ENCODE measurements at regions not wholly inside any gene's neighbourhood (a gene's known extent, or its start where the extent isn't known, plus 50 kb on each side); places are given as distances from the start of the nearest gene placed in this dataset.

DNA sequence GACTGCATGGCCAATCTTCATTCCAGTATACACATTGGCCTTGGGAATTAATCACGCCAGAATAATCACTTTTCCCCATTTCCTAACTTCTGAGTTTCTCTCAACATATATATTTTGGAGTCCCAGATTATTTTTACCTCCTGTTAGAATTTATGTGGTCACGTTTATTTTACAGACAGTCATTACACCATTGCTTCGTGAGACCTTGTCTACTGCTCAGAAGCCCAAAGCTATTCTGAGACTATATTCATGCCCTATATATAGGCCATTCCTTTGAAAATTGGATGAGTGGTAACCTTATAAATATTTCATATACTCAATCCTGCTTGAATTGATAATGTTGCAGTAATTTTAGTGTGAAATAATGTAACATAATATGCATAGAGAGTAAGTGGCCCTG, 610.0 kb upstream of the CDH2 start:
- 52 to 58% (median 56%) methylated on average over 3 of the region's 3 CpGs for WGBS, 4 donors
- Histone ChIP-seq H3K4me1 (peaks cover 0 to 3% (median 0%) of the 10 kb centered on the region in 12 donors), H3K36me3 (no peaks in the 10 kb centered on the region), H3K27ac (no peak overlapping the region), H3K27me3 (no peaks in the 10 kb centered on the region), H3K4me3 (no peak overlapping the region), H3K9me3 (no peaks in the 10 kb centered on the region)
- TF ChIP-seq, protein P1, sequence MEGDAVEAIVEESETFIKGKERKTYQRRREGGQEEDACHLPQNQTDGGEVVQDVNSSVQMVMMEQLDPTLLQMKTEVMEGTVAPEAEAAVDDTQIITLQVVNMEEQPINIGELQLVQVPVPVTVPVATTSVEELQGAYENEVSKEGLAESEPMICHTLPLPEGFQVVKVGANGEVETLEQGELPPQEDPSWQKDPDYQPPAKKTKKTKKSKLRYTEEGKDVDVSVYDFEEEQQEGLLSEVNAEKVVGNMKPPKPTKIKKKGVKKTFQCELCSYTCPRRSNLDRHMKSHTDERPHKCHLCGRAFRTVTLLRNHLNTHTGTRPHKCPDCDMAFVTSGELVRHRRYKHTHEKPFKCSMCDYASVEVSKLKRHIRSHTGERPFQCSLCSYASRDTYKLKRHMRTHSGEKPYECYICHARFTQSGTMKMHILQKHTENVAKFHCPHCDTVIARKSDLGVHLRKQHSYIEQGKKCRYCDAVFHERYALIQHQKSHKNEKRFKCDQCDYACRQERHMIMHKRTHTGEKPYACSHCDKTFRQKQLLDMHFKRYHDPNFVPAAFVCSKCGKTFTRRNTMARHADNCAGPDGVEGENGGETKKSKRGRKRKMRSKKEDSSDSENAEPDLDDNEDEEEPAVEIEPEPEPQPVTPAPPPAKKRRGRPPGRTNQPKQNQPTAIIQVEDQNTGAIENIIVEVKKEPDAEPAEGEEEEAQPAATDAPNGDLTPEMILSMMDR (IDR thresholded peaks at IDR 0.05) = no peak
- intact Hi-C loops (cut with DNase I) = loop anchor here in 1 of 10 donors (10.0 kb wide), 1 partner anchor 82 kb away; no protein-coding TSS in a partner anchor
- DNase-seq (no peak), ATAC-seq (no peak)

DNA sequence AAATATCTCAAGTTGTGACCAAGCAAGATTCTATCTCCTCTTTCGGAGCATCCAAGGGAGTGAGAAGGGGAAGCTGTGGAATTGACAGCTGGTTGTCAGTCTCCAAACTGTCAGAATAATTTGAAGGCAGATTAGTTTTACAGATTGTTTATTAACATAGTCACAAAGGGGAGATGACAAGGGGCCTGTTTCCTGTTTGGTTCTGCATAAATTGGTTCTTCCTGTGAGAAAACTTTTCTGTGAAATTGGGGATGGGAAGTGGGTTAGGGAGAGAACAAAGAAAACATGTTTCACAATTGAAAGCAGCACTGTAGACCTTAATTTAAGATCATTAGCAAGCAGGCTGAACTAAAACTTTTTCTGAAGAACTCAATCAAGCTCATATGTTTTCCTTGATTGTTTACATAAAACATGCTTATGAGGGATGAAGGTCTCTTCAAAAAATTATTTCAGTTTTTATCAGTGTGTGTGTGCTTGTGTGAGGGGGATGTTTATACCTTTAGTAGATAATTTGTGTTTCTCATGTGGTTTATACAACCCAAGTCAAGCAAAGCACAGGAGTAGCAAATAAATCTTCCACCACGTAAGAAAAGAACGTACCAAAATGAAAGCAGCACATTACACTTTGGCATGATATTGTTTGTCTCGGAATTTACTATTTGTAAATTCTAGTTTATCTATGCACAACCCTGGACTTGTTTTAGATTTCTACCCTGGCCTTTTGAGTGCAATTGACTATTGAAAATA, 604.9 kb upstream of the CDH2 start:
- no peak for ATAC-seq
- WGBS, 4 donors = 42 to 51% (median 45%) methylated on average over 4 of the region's 4 CpGs
- intact Hi-C loops (cut with DNase I) = loop anchor here in 1 of 10 donors (10.0 kb wide), 1 partner anchor 77 kb away; no protein-coding TSS in a partner anchor

GRCh38 chr18:28778706-28779105, 601.8 kb upstream of the CDH2 start:
- no peak overlapping the region for H3K4me3 ChIP-seq
- H3K9me3 ChIP-seq = no peaks in the 10 kb centered on the region
- ATAC-seq (peak in 1 of 4 donors; percentile 13), DNase-seq (no peak)
- TF ChIP-seq POLR2A (IDR thresholded peaks at IDR 0.05) = no peak
- TF ChIP-seq, protein P1 (IDR thresholded peaks at IDR 0.05) = no peak
- WGBS, 4 donors = 96 to 98% (median 97%) methylated on average over 14 of the region's 14 CpGs
- H3K36me3 ChIP-seq = no peaks in the 10 kb centered on the region
- H3K27me3 ChIP-seq = no peaks in the 10 kb centered on the region
- intact Hi-C loops (cut with DNase I) = no loop called here
- H3K4me1 ChIP-seq = no peaks in the 10 kb centered on the region
- no peak overlapping the region for H3K27ac ChIP-seq

More for the DNA sequence above, 604.9 kb upstream of the CDH2 start:
- TF ChIP-seq, protein P1 (IDR thresholded peaks at IDR 0.05) = no peak
- TF ChIP-seq POLR2A (IDR thresholded peaks at IDR 0.05) = no peak
- Histone ChIP-seq H3K9me3 (no peaks in the 10 kb centered on the region), H3K4me3 (no peak overlapping the region), H3K27me3 (no peaks in the 10 kb centered on the region), H3K27ac (no peak overlapping the region), H3K36me3 (no peaks in the 10 kb centered on the region), H3K4me1 (no peaks in the 10 kb centered on the region)
- no peak for DNase-seq

DNA sequence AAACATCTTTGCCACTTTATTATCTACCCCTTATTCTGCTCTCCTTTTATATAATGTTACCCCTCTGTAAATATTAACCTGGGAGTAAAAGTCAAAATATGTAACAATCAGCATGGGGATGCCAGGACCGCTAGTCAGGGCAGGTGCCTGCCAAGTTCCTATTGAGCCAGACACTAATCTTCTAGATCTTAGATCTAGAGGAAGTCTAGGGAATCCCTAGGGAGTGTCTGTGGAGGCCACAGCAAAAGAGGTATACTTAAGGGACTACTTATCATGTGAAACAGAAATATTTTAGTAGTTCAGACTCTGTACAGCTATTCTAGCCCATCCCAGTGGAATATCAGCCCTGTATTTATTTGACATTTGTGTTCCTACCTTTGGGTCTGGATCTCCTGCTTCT, 600.8 kb upstream of the CDH2 start:
- ATAC-seq (no peak), DNase-seq (no peak)
- TF ChIP-seq, protein P1 (IDR thresholded peaks at IDR 0.05) = no peak
- TF ChIP-seq POLR2A (IDR thresholded peaks at IDR 0.05) = no peak
- Histone ChIP-seq H3K36me3 (no peaks in the 10 kb centered on the region), H3K9me3 (no peaks in the 10 kb centered on the region), H3K27ac (no peak overlapping the region), H3K4me1 (no peaks in the 10 kb centered on the region), H3K27me3 (no peaks in the 10 kb centered on the region), H3K4me3 (no peak overlapping the region)
- WGBS, 4 donors = 66 to 79% (median 70%) methylated on average over 1 of the region's 1 CpG
- intact Hi-C loops (cut with DNase I) = no loop called here

Measured in heart left ventricle (tissue), 16 donors.